Neuronal stem cell (in vitro differentiated cells): ENCODE measurements at regions not wholly inside any gene's neighbourhood (a gene's known extent, or its start where the extent isn't known, plus 50 kb on each side); places are given as distances from the start of the nearest gene placed in this dataset.

Source experiments
- DNase-seq: peaks from one replicate; pipeline ENCODE4 v3.0.0-alpha.2; 2013; ENCODE audit warnings: low spot score
- H2AFZ ChIP-seq: one replicate; pipeline ENCODE4 v1.6.1; 2013; ENCODE audit warnings: mild to moderate bottlenecking, low read length, inconsistent platforms
- H2AK5ac ChIP-seq: 2 replicates; pipeline ENCODE4 v1.6.1; 2013; ENCODE audit warnings: low read depth, mild to moderate bottlenecking, inconsistent platforms, low read length, moderate library complexity, mixed read lengths
- H2BK120ac ChIP-seq: 2 replicates; pipeline ENCODE4 v1.6.1; 2013; ENCODE audit warnings: low read depth, mild to moderate bottlenecking, inconsistent platforms, low read length, moderate library complexity, mixed read lengths
- H2BK12ac ChIP-seq: one replicate; pipeline ENCODE4 v1.6.1; 2013; ENCODE audit warnings: low read length, inconsistent platforms
- H2BK15ac ChIP-seq: 2 replicates; pipeline ENCODE4 v1.6.1; 2013; ENCODE audit warnings: mild to moderate bottlenecking, low read length, inconsistent platforms, mixed read lengths
- H2BK5ac ChIP-seq: one replicate; pipeline ENCODE4 v1.6.1; 2013; ENCODE audit warnings: inconsistent platforms, mild to moderate bottlenecking, low read length, moderate library complexity
- H3K14ac ChIP-seq: one replicate; pipeline ENCODE4 v1.6.1; 2013; ENCODE audit warnings: low read length, inconsistent platforms
- H3K18ac ChIP-seq: 2 replicates; pipeline ENCODE4 v1.6.1; 2013; ENCODE audit warnings: low read length, inconsistent platforms
- H3K23ac ChIP-seq: 2 replicates; pipeline ENCODE4 v1.6.1; 2013; ENCODE audit warnings: low read depth, mild to moderate bottlenecking, mixed read lengths, low read length, inconsistent platforms; ENCODE audit not compliant: poor library complexity
- H3K27ac ChIP-seq: replicated peaks from 3 replicates; pipeline ENCODE4 v1.5.1; 2013; ENCODE audit warnings: low read length, inconsistent platforms
- H3K27me3 ChIP-seq, 3 experiments: 2 replicates each; pipeline ENCODE4 v1.6.1; 2013; ENCODE audit warnings: low read length in 3 of 3, mild to moderate bottlenecking in 2 of 3, inconsistent platforms in 1 of 3, low read depth in 1 of 3, mixed read lengths in 1 of 3, moderate library complexity in 1 of 3; ENCODE audit not compliant: control insufficient read depth in 3 of 3, insufficient read depth in 3 of 3
- H3K36me3 ChIP-seq, 2 donors: replicated peaks in 1 of 2; 2 replicates each; pipeline ENCODE4 v1.6.1; 2013; ENCODE audit warnings: low read length in 2 of 2; ENCODE audit not compliant: control insufficient read depth in 2 of 2, insufficient read depth in 2 of 2
- H3K4ac ChIP-seq: 2 replicates; pipeline ENCODE4 v1.6.1; 2013; ENCODE audit warnings: inconsistent platforms, mild to moderate bottlenecking, low read length, moderate library complexity
- H3K4me1 ChIP-seq, 2 donors: 1 replicate in 1 of 2; 2 replicates in 1 of 2; pipeline ENCODE4 v1.6.1; 2013; ENCODE audit warnings: low read length in 2 of 2, low read depth in 1 of 2; ENCODE audit not compliant: control insufficient read depth in 2 of 2, insufficient read depth in 1 of 2
- H3K4me2 ChIP-seq: one replicate; pipeline ENCODE4 v1.6.1; 2013; ENCODE audit warnings: mild to moderate bottlenecking, low read length, inconsistent platforms; ENCODE audit not compliant: insufficient read depth, poor library complexity, severe bottlenecking
- H3K4me3 ChIP-seq, 2 donors: 2 replicates each; pipeline ENCODE4 v1.5.1; 2013; ENCODE audit warnings: low read length in 2 of 2, mild to moderate bottlenecking in 2 of 2, inconsistent platforms in 1 of 2, moderate library complexity in 1 of 2
- H3K79me1 ChIP-seq: one replicate; pipeline ENCODE4 v1.6.1; 2013; ENCODE audit warnings: low read depth, mild to moderate bottlenecking, inconsistent platforms, low read length, moderate library complexity
- H3K9ac ChIP-seq: one replicate; pipeline ENCODE4 v1.6.1; 2013; ENCODE audit warnings: mild to moderate bottlenecking, low read depth, low read length, inconsistent platforms; ENCODE audit not compliant: poor library complexity
- H3K9me3 ChIP-seq, 2 donors: replicated peaks in 1 of 2; 2 replicates each; pipeline versions ENCODE3 to v1.6.1; 2013; ENCODE audit warnings: low read length in 2 of 2, mild to moderate bottlenecking in 2 of 2, inconsistent platforms in 1 of 2, low read depth in 1 of 2, mixed read lengths in 1 of 2, moderate library complexity in 1 of 2; ENCODE audit not compliant: control insufficient read depth in 2 of 2, insufficient read depth in 1 of 2
- H4K8ac ChIP-seq: one replicate; pipeline ENCODE4 v1.6.1; 2013; ENCODE audit warnings: low read depth, mild to moderate bottlenecking, inconsistent platforms, low read length, moderate library complexity
- H4K91ac ChIP-seq: one replicate; pipeline ENCODE4 v1.6.1; 2013; ENCODE audit warnings: low read length, low read depth, mild to moderate bottlenecking, inconsistent platforms; ENCODE audit not compliant: poor library complexity
- WGBS, 2 donors: extraction: QIAGEN DNeasy Blood & Tissue Kit; methylation state at CpG; one replicate each; pipeline ENCODE4 v1.1.7; 2013; ENCODE audit warnings: missing lambda C conversion rate in 2 of 2, mixed read lengths in 1 of 2; ENCODE audit not compliant: insufficient read length in 2 of 2, insufficient replicate concordance in 1 of 2; ENCODE audit errors: extremely low coverage in 2 of 2; 5-methylcytosine and 5-hydroxymethylcytosine counted together

DNA sequence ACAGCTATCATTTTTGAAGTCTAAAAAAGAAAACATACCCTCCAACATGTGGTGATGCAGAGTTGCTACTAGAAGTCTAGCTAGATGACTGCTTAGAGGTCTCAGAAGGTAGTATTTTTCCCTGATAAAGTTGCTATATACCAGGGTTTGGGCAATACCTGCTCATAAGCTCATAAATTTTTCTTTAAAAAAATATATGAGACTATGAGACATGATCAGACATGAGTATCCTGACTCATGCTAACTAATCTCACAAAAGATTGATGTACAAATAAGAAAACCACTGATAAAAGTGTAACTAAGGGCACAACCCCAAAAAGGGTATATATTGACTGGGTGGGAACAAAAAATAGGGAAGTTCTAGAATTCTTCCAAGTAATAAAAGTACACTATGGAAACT, 740.9 kb downstream of the METTL15 start:
- Histone ChIP-seq H3K4me2 (no peak overlapping the region), H4K91ac (no peak overlapping the region), H3K27me3 (no peaks in the 10 kb centered on the region), H3K79me1 (no peaks in the 10 kb centered on the region), H3K18ac (no peak overlapping the region), H3K23ac (no peak overlapping the region), H3K4me1 (no peaks in the 10 kb centered on the region), H3K9ac (no peak overlapping the region), H3K36me3 (no peaks in the 10 kb centered on the region), H2AFZ (no peak overlapping the region), H3K4me3 (no peak overlapping the region), H4K8ac (no peak overlapping the region), H3K9me3 (peaks cover 0 to 6% of the 10 kb centered on the region in 2 donors), H3K27ac (no peak overlapping the region), H3K4ac (no peak overlapping the region), H2BK15ac (no peak overlapping the region), H3K14ac (no peak overlapping the region), H2BK12ac (no peak overlapping the region), H2BK5ac (no peak overlapping the region), H2BK120ac (no peak overlapping the region), H2AK5ac (no peak overlapping the region)
- DNase-seq, result no peak

DNA sequence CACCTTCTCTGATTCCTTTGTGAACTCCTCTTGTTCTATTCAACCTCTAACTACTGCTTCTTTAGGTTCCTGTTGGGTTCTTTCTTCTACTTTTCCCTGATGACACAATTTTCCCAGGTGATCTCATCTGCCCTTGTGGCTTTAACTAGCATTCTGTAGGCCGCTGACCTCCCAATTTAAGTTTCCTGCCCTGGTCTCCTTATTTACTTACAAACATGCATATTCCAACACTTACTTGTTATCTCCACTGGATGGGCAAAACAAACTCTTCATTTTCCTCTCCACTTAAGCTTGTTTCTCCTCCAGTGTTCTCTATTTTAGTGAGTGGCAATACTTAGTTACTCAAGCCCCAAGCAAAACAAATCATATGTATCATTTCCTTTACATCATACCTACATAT, 734.5 kb downstream of the METTL15 start:
- Histone ChIP-seq H2BK12ac (no peak overlapping the region), H3K18ac (no peak overlapping the region), H3K79me1 (no peaks in the 10 kb centered on the region), H3K4me1 (no peaks in the 10 kb centered on the region), H2BK120ac (no peak overlapping the region), H2BK15ac (no peak overlapping the region), H2AK5ac (no peak overlapping the region), H2BK5ac (no peak overlapping the region), H4K8ac (no peak overlapping the region), H3K23ac (no peak overlapping the region), H3K14ac (no peak overlapping the region), H3K4me3 (no peak overlapping the region), H3K4me2 (no peak overlapping the region), H3K36me3 (no peaks in the 10 kb centered on the region), H3K9me3 (no peaks in the 10 kb centered on the region), H2AFZ (no peak overlapping the region), H3K27me3 (no peaks in the 10 kb centered on the region), H3K4ac (no peak overlapping the region), H3K27ac (no peak overlapping the region), H3K9ac (no peak overlapping the region), H4K91ac (no peak overlapping the region)
- no peak for DNase-seq
- WGBS, 2 donors, result no CpG with 5 or more reads among the region's 1 CpG

DNA sequence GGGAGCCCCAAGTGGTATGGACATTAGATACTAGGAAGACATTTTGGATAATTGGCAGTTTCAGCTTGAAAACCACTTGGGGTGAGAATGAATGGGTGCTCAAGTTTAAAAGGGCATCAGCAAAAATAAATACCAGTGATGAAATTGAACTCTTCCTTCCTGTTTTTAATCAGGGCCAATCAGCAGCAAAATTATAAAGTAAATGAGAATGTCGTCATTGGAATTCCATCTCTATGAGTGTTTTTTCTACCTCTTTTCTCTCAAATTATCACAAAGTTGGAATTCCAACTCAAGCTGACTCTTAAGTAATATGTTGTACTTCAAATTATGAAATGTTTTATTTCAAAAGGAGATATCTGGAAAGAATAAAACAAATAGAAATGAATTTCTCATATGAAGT, 730.6 kb downstream of the METTL15 start:
- H3K9me3 ChIP-seq, result no peaks in the 10 kb centered on the region
- no peak overlapping the region for H3K9ac ChIP-seq
- H2BK5ac ChIP-seq, result no peak overlapping the region
- H2AK5ac ChIP-seq, result no peak overlapping the region
- no peak overlapping the region for H3K4ac ChIP-seq
- no peak overlapping the region for H3K27ac ChIP-seq
- no peak overlapping the region for H2BK15ac ChIP-seq
- H3K23ac ChIP-seq, result no peak overlapping the region
- no peaks in the 10 kb centered on the region for H3K36me3 ChIP-seq
- no peak for DNase-seq
- H3K4me3 ChIP-seq, result no peak overlapping the region
- H4K8ac ChIP-seq, result no peak overlapping the region
- no peak overlapping the region for H2BK12ac ChIP-seq
- no peaks in the 10 kb centered on the region for H3K27me3 ChIP-seq
- no peak overlapping the region for H3K14ac ChIP-seq
- no peak overlapping the region for H4K91ac ChIP-seq
- H3K4me2 ChIP-seq, result no peak overlapping the region
- H3K4me1 ChIP-seq, result peaks cover 4 to 9% of the 10 kb centered on the region in 2 donors
- H2AFZ ChIP-seq, result no peak overlapping the region
- H3K18ac ChIP-seq, result no peak overlapping the region
- H3K79me1 ChIP-seq, result no peaks in the 10 kb centered on the region
- no CpG with 5 or more reads among the region's 1 CpG for WGBS, 2 donors
- H2BK120ac ChIP-seq, result no peak overlapping the region

DNA sequence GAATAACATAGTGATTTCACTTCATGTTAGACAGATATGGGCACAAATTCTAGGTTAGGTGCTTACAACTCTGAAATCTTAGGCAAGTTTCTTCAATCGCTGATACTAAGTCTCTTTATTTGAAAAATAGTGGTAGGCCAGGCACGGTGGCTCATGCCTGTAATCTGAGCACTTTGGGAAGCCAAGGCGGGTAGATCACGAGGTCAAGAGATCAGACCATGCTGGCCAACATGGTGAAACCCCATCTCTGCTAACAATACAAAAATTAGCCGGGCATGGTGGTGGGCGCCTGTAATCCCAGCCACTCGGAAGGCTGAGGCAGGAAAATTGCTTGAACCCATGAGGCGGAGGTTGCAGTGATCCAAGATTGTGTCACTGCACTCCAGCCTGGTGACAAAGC, 729.4 kb downstream of the METTL15 start:
- Histone ChIP-seq H4K8ac (no peak overlapping the region), H3K9me3 (no peaks in the 10 kb centered on the region), H2BK15ac (no peak overlapping the region), H2BK12ac (no peak overlapping the region), H4K91ac (no peak overlapping the region), H3K18ac (no peak overlapping the region), H3K4ac (no peak overlapping the region), H3K4me1 (peaks cover 4 to 12% of the 10 kb centered on the region in 2 donors), H3K4me3 (no peak overlapping the region), H3K79me1 (no peaks in the 10 kb centered on the region), H2BK120ac (no peak overlapping the region), H3K9ac (no peak overlapping the region), H3K23ac (no peak overlapping the region), H2AK5ac (no peak overlapping the region), H3K36me3 (no peaks in the 10 kb centered on the region), H3K14ac (no peak overlapping the region), H3K4me2 (no peak overlapping the region), H3K27me3 (no peaks in the 10 kb centered on the region), H2AFZ (no peak overlapping the region), H3K27ac (no peak overlapping the region), H2BK5ac (no peak overlapping the region)
- no CpG with 5 or more reads among the region's 8 CpGs for WGBS, 2 donors
- no peak for DNase-seq
